Caco-2 (cell line): ENCODE measurements at regions not wholly inside any gene's neighbourhood (a gene's known extent, or its start where the extent isn't known, plus 50 kb on each side); places are given as distances from the start of the nearest gene placed in this dataset.

Source experiments
- BruUV-seq: library from RNA; stranded (reverse); fragments of 400-500 nt; replicated peaks from 2 replicates; lab custom pipeline; 2021; lab: Mats Ljungman, UMichigan
- CTCF ChIA-PET: fragments of 300-600 bp; sonication (Branson Sonifier 250); formaldehyde crosslinking; loops from one replicate; lab custom pipeline; 2022; ENCODE audit warnings: antibody characterized with exemption; lab: Charles Lee
- POLR2A ChIA-PET: fragments of 300-600 bp; sonication (Branson Sonifier 250); formaldehyde crosslinking; loops from one replicate; lab custom pipeline; 2022; ENCODE audit warnings: antibody characterized with exemption; lab: Charles Lee
- DNase-seq, 2 experiments: peaks; one replicate each; pipeline versions ENCODE4 v3.0.0 to v3.0.0-alpha.2; 2020 to 2022
- H3K27me3 ChIP-seq: replicated peaks from 2 replicates; pipeline ENCODE4 v1.6.0; 2011; ENCODE audit warnings: low read length; ENCODE audit not compliant: control insufficient read depth, insufficient read depth
- H3K36me3 ChIP-seq: 2 replicates; pipeline ENCODE4 v1.5.1; 2011; ENCODE audit warnings: low read length; ENCODE audit not compliant: control insufficient read depth, insufficient read depth
- H3K4me1 ChIP-seq: fragments of 250-450 bp; sonication (Bioruptor Pico); 2 replicates; pipeline ENCODE4 v1.5.1; 2020; ENCODE audit warnings: mild to moderate bottlenecking
- H3K4me3 ChIP-seq: 2 replicates; pipeline ENCODE4 v1.5.1; 2011; ENCODE audit warnings: low read depth, mild to moderate bottlenecking, control low read depth, low read length
- H3K9me3 ChIP-seq: fragments of 250-450 bp; sonication (Bioruptor Pico); 2 replicates; pipeline ENCODE4 v1.5.1; 2020; ENCODE audit warnings: mild to moderate bottlenecking, moderate library complexity
- H3K27ac Mint-ChIP-seq: one replicate; pipeline ENCODE4 v1.8.0; 2022; ENCODE audit warnings: mixed read lengths; ENCODE audit not compliant: unreplicated experiment
- H3K27me3 Mint-ChIP-seq: one replicate; pipeline ENCODE4 v1.8.0; 2022; ENCODE audit warnings: mixed read lengths; ENCODE audit not compliant: insufficient read depth, unreplicated experiment
- H3K36me3 Mint-ChIP-seq: one replicate; pipeline ENCODE4 v1.8.0; 2022; ENCODE audit warnings: mild to moderate bottlenecking, mixed read lengths; ENCODE audit not compliant: insufficient read depth, unreplicated experiment
- H3K4me1 Mint-ChIP-seq: one replicate; pipeline ENCODE4 v1.8.0; 2022; ENCODE audit warnings: low read depth, mixed read lengths; ENCODE audit not compliant: unreplicated experiment
- H3K4me3 Mint-ChIP-seq: one replicate; pipeline ENCODE4 v1.8.0; 2022; ENCODE audit warnings: mild to moderate bottlenecking, moderate library complexity, mixed read lengths; ENCODE audit not compliant: unreplicated experiment
- H3K9me3 Mint-ChIP-seq: one replicate; pipeline ENCODE4 v1.8.0; 2022; ENCODE audit warnings: mixed read lengths; ENCODE audit not compliant: unreplicated experiment
- intact Hi-C: fragments of 100-400 bp; cut with micrococcal nuclease; formaldehyde crosslinking; loops from one replicate; pipeline ENCODE4 v1.10.0; 2022; ENCODE audit not compliant: unreplicated experiment
- TF ChIP-seq, protein P1 (sequence below), 2 experiments: fragments of 200-600 bp in 1 of 2; IDR thresholded peaks; 1 replicate in 1 of 2; 2 replicates in 1 of 2; pipeline versions ENCODE4 v1.5.1 to v1.8.0; 2011 to 2022; ENCODE audit warnings: antibody characterized with exemption in 1 of 2, control low read depth in 1 of 2, inconsistent platforms in 1 of 2, low read depth in 1 of 2, low read length in 1 of 2, mild to moderate bottlenecking in 1 of 2, moderate library complexity in 1 of 2; ENCODE audit not compliant: insufficient read depth in 1 of 2, severe bottlenecking in 1 of 2, unreplicated experiment in 1 of 2

DNA sequence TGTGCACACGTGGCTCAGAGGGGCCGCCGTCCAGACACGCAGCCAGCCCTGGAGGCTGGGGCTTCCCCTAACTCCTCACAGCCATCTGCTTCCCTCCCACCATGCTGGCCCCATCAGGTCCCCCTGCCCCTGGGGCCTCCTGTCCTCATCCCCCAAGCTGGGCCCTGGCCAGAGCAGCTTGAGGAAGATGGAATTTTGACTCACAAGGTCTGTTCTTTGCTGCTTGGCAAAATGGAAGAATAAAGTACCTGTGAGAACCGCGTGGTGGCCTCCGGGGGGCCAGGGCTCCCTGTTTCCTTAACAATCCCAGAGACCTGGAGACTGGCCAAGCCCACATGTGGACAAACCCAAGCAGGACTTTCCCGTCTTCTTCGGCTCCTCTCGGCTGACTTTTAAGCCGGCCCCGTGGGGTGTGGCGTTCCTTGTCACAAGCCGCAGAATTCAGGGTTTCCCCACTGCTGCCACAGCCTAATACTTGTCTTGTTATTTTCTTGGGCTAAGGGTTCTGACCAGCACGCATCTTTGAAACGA lies 872.8 kb downstream of the BRD1 start:
- no peak for DNase-seq
- Mint-ChIP-seq H3K9me3 (peaks cover 25% of the 10 kb centered on the region), H3K36me3 (no peaks in the 10 kb centered on the region), H3K4me1 (no peaks in the 10 kb centered on the region), H3K4me3 (no peak overlapping the region), H3K27ac (no peak overlapping the region), H3K27me3 (no peaks in the 10 kb centered on the region)
- no peaks in the 10 kb centered on the region for H3K9me3 ChIP-seq
- H3K36me3 ChIP-seq, result no peaks in the 10 kb centered on the region
- H3K4me3 ChIP-seq, result no peak overlapping the region
- POLR2A ChIA-PET, result no interaction called here
- TF ChIP-seq, protein P1, sequence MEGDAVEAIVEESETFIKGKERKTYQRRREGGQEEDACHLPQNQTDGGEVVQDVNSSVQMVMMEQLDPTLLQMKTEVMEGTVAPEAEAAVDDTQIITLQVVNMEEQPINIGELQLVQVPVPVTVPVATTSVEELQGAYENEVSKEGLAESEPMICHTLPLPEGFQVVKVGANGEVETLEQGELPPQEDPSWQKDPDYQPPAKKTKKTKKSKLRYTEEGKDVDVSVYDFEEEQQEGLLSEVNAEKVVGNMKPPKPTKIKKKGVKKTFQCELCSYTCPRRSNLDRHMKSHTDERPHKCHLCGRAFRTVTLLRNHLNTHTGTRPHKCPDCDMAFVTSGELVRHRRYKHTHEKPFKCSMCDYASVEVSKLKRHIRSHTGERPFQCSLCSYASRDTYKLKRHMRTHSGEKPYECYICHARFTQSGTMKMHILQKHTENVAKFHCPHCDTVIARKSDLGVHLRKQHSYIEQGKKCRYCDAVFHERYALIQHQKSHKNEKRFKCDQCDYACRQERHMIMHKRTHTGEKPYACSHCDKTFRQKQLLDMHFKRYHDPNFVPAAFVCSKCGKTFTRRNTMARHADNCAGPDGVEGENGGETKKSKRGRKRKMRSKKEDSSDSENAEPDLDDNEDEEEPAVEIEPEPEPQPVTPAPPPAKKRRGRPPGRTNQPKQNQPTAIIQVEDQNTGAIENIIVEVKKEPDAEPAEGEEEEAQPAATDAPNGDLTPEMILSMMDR (IDR thresholded peaks at IDR 0.05; ENCODE audit: insufficient read depth in 1 of 2, low read depth in 1 of 2, low read length in 1 of 2, severe bottlenecking in 1 of 2, unreplicated experiment in 1 of 2), result no peak
- no peaks in the 10 kb centered on the region for H3K27me3 ChIP-seq
- CTCF ChIA-PET, result no interaction called here
- BruUV-seq, result no TSS peak
- no peaks in the 10 kb centered on the region for H3K4me1 ChIP-seq
- intact Hi-C loops, result no loop called here

DNA sequence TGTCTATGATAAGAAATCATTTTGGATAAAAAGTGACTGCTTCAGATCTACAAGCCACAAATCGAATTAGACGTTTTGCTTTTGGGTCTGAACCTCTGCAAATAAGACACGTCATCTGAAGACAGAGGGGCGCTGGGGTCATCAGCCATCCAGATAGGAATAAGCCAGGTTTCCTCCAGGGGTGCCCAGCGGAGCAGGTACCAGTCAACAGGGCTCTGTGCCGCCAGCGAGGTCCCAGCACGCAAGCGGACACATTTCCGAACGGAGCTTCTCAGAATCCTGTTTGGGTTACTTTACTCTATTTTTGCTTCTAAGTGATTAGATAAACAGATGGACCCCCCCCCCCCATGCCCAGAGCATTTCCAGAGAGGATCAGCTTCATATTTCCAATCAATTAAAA lies 873.8 kb downstream of the BRD1 start:
- Mint-ChIP-seq H3K27me3 (peaks cover 4% of the 10 kb centered on the region), H3K27ac (no peak overlapping the region), H3K9me3 (peaks cover 25% of the 10 kb centered on the region), H3K36me3 (no peaks in the 10 kb centered on the region), H3K4me3 (no peak overlapping the region), H3K4me1 (no peaks in the 10 kb centered on the region)
- DNase-seq, result no peak
- ChIA-PET POLR2A (no interaction called here), CTCF (interaction anchor here (0.6 kb wide), 1 partner anchor 74 kb away, joined by 4 read pairs; no protein-coding TSS in a partner anchor)
- intact Hi-C loops, result no loop called here
- TF ChIP-seq, protein P1 (IDR thresholded peaks at IDR 0.05; ENCODE audit: insufficient read depth in 1 of 2, low read depth in 1 of 2, low read length in 1 of 2, severe bottlenecking in 1 of 2, unreplicated experiment in 1 of 2), result no peak
- Histone ChIP-seq H3K27me3 (no peaks in the 10 kb centered on the region), H3K9me3 (no peaks in the 10 kb centered on the region), H3K4me3 (no peak overlapping the region), H3K4me1 (no peaks in the 10 kb centered on the region), H3K36me3 (no peaks in the 10 kb centered on the region)
- BruUV-seq, result no TSS peak

DNA sequence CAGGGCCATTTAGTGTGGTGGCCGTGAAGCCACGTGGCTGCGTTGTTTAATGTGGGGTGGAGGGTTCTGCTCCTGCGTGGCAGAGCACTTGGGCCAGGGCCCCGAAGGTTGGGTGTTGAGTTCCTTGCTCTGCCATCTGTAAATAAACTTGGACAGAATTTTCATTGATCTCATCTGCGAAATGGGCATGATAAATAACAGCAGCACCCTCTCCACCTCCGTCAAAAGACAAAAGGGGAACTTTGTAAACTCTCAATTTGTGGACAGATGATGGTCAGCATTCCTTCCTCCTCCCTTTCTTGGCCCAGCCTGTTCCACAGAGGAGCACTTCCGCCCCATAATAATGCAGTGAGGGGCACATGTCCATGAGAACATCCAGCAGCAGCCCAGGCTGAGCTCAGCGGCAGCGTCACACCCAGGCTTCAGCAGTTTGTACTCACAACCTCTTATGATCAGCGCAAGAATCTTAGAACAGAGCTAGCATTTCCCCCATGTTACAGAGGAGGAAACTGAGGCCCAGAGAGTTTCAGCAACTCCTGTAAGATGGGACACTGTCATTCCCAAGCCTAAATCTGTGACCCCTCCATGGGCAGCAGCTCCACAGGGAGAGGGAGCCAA lies 874.5 kb downstream of the BRD1 start:
- H3K4me3 ChIP-seq, result no peak overlapping the region
- no peaks in the 10 kb centered on the region for H3K27me3 ChIP-seq
- ChIA-PET POLR2A (no interaction called here), CTCF (no interaction called here)
- BruUV-seq, result no TSS peak
- no peaks in the 10 kb centered on the region for H3K36me3 ChIP-seq
- no peak overlapping the region for H3K27ac Mint-ChIP-seq
- H3K4me1 Mint-ChIP-seq, result no peaks in the 10 kb centered on the region
- H3K4me1 ChIP-seq, result no peaks in the 10 kb centered on the region
- no peaks in the 10 kb centered on the region for H3K36me3 Mint-ChIP-seq
- intact Hi-C loops, result no loop called here
- peaks cover 25% of the 10 kb centered on the region for H3K9me3 Mint-ChIP-seq
- no peak for DNase-seq
- H3K9me3 ChIP-seq, result no peaks in the 10 kb centered on the region
- TF ChIP-seq, protein P1 (IDR thresholded peaks at IDR 0.05; ENCODE audit: insufficient read depth in 1 of 2, low read depth in 1 of 2, low read length in 1 of 2, severe bottlenecking in 1 of 2, unreplicated experiment in 1 of 2), result no peak
- H3K27me3 Mint-ChIP-seq, result peaks cover 4% of the 10 kb centered on the region
- H3K4me3 Mint-ChIP-seq, result no peak overlapping the region
